SK-N-MC (cell line): ENCODE measurements at regions not wholly inside any gene's neighbourhood (a gene's known extent, or its start where the extent isn't known, plus 50 kb on each side); places are given as distances from the start of the nearest gene placed in this dataset.

Source experiments
- EZH2 ChIP-seq: fragments of 200-600 bp; sonication (generic); IDR thresholded peaks from one replicate; pipeline ENCODE4 v1.6.1; 2017; ENCODE audit warnings: antibody characterized with exemption
- POLR2AphosphoS5 ChIP-seq: IDR thresholded peaks from 2 replicates; pipeline ENCODE4 v1.6.1; 2012; ENCODE audit warnings: mild to moderate bottlenecking, low read depth, low read length, borderline replicate concordance

GRCh38 chr4:126740687-126741086 is 892.1 kb upstream of the INTU start:
- TF ChIP-seq EZH2 (no peak), POLR2AphosphoS5 (no peak)
